ENCODE measurements at regions not wholly inside any gene's neighbourhood (a gene's known extent, or its start where the extent isn't known, plus 50 kb on each side); places are given as distances from the start of the nearest gene placed in this dataset.
"Not testable (repeated sequence)": the region's sequence is repeated elsewhere in the genome, so short reads cannot be mapped to it uniquely, and the experiment has no call there.

- peak; percentile 8 to 32 for DNase-seq
- intact Hi-C loops (cut with DNase I; ENCODE audit: low total_unique reads), result no loop called here
- H3K4me3 ChIP-seq, result no peak overlapping the region
- no peak for TF ChIP-seq CTCF (IDR thresholded peaks at IDR 0.05)
- no peak for TF ChIP-seq EP300 (IDR thresholded peaks at IDR 0.05)
- TF ChIP-seq POLR2AphosphoS5 (IDR thresholded peaks at IDR 0.05), result no peak
- H3K27ac ChIP-seq, result no peak overlapping the region
- H3K36me3 ChIP-seq, result no peaks in the 10 kb centered on the region
- H3K27me3 ChIP-seq, result no peaks in the 10 kb centered on the region
- peaks cover 0 to 7% (median 0%) of the 10 kb centered on the region in 4 donors for H3K9me3 ChIP-seq
- 14 to 44% (median 26%) methylated on average over 2 of the region's 2 CpGs for WGBS, 5 donors
- H3K4me1 ChIP-seq, result peaks cover 0 to 18% (median 4%) of the 10 kb centered on the region in 4 donors
Measured at GRCh38 chr2:49714454-49714853, 560.1 kb upstream of the FSHR start.

- H3K9me3 ChIP-seq, result no peaks in the 10 kb centered on the region
- no peak overlapping the region for H3K4me3 ChIP-seq
- H3K36me3 ChIP-seq, result no peaks in the 10 kb centered on the region
- 85 to 90% (median 89%) methylated on average over 3 of the region's 3 CpGs for WGBS, 5 donors
- DNase-seq, result no peak
- H3K27ac ChIP-seq, result no peak overlapping the region
- no peak for TF ChIP-seq CTCF (IDR thresholded peaks at IDR 0.05)
- no peak for TF ChIP-seq POLR2AphosphoS5 (IDR thresholded peaks at IDR 0.05)
- no peak for TF ChIP-seq EP300 (IDR thresholded peaks at IDR 0.05)
- TF ChIP-seq POLR2A (IDR thresholded peaks at IDR 0.05), result no peak
- no peaks in the 10 kb centered on the region for H3K4me1 ChIP-seq
- intact Hi-C loops (cut with DNase I; ENCODE audit: low total_unique reads), result no loop called here
- no peaks in the 10 kb centered on the region for H3K27me3 ChIP-seq
Measured at GRCh38 chr2:49702740-49703139, 548.4 kb upstream of the FSHR start.

- Histone ChIP-seq H3K4me1 (no peaks in the 10 kb centered on the region), H3K9me3 (no peaks in the 10 kb centered on the region), H3K27me3 (no peaks in the 10 kb centered on the region), H3K27ac (no peak overlapping the region), H3K4me3 (no peak overlapping the region), H3K36me3 (no peaks in the 10 kb centered on the region)
- no peak for DNase-seq
- intact Hi-C loops (cut with DNase I; ENCODE audit: low total_unique reads), result no loop called here
- TF ChIP-seq EP300 (IDR thresholded peaks at IDR 0.05) (no peak), CTCF (IDR thresholded peaks at IDR 0.05) (no peak)
Measured at GRCh38 chr2:49693961-49694360, 539.6 kb upstream of the FSHR start.

- intact Hi-C loops (cut with DNase I; ENCODE audit: low total_unique reads); H3K9me3 ChIP-seq; H3K27me3 ChIP-seq; H3K27ac ChIP-seq; H3K36me3 ChIP-seq; H3K4me3 ChIP-seq; H3K4me1 ChIP-seq; DNase-seq: not testable (repeated sequence)
- WGBS, 5 donors, result 95 to 98% (median 96%) methylated on average over 2 of the region's 2 CpGs
Measured at GRCh38 chr2:49692022-49692421, 537.7 kb upstream of the FSHR start.

- 72 to 84% (median 78%) methylated on average over 1 of the region's 1 CpG for WGBS, 5 donors
- DNase-seq, result peak in 1 of 2 donors; percentile 34
- H3K27me3 ChIP-seq, result no peaks in the 10 kb centered on the region
- H3K36me3 ChIP-seq, result no peaks in the 10 kb centered on the region
- H3K9me3 ChIP-seq, result no peaks in the 10 kb centered on the region
- TF ChIP-seq CTCF (IDR thresholded peaks at IDR 0.05), result peak in 3 of 7 experiments; percentile 32 to 50 (median 34)
- TF ChIP-seq EP300 (IDR thresholded peaks at IDR 0.05), result no peak
- no peak for TF ChIP-seq POLR2AphosphoS5 (IDR thresholded peaks at IDR 0.05)
- no peak overlapping the region for H3K4me3 ChIP-seq
- H3K4me1 ChIP-seq, result no peaks in the 10 kb centered on the region
- no peak overlapping the region for H3K27ac ChIP-seq
- intact Hi-C loops (cut with DNase I; ENCODE audit: low total_unique reads), result no loop called here
Measured at GRCh38 chr2:49687918-49688317, 533.6 kb upstream of the FSHR start.

Measured in stomach (tissue), 8 donors.